ENCODE measurements at regions not wholly inside any gene's neighbourhood (a gene's known extent, or its start where the extent isn't known, plus 50 kb on each side); places are given as distances from the start of the nearest gene placed in this dataset.

GRCh38 chr7:115779561-115779960 is 251.0 kb downstream of the TFEC start:
- TF ChIP-seq EZH2 (IDR thresholded peaks at IDR 0.05; ENCODE audit: low read depth, unreplicated experiment) (no peak), CTCF (conservative IDR thresholded peaks at IDR 0.05; ENCODE audit: low read depth in 2 of 2) (no peak), REST (IDR thresholded peaks at IDR 0.05; ENCODE audit: unreplicated experiment) (no peak), JUNB (IDR thresholded peaks at IDR 0.05; ENCODE audit: unreplicated experiment) (no peak), NANOG (IDR thresholded peaks at IDR 0.05; ENCODE audit: borderline replicate concordance) (no peak)
